GM21381 (cell line): ENCODE measurements at regions not wholly inside any gene's neighbourhood (a gene's known extent, or its start where the extent isn't known, plus 50 kb on each side); places are given as distances from the start of the nearest gene placed in this dataset.
"Not testable (repeated sequence)": the region's sequence is repeated elsewhere in the genome, so short reads cannot be mapped to it uniquely, and the experiment has no call there.

Source experiments
- ATAC-seq: cut with Tn5 transposase; IDR thresholded peaks from one replicate; pipeline ENCODE4 v1.9.1; 2021; ENCODE audit warnings: mild to moderate bottlenecking, moderate library complexity; ENCODE audit not compliant: unreplicated experiment

- no peak for ATAC-seq
These were observed 186.9 kb downstream of the RRAGC start for GRCh38 chr1:38672692-38673091.

- ATAC-seq = no peak
These were observed 188.4 kb downstream of the RRAGC start for GRCh38 chr1:38671221-38671620.

GRCh38 chr1:38670544-38671122 is 188.9 kb downstream of the RRAGC start:
- ATAC-seq = no peak

DNA sequence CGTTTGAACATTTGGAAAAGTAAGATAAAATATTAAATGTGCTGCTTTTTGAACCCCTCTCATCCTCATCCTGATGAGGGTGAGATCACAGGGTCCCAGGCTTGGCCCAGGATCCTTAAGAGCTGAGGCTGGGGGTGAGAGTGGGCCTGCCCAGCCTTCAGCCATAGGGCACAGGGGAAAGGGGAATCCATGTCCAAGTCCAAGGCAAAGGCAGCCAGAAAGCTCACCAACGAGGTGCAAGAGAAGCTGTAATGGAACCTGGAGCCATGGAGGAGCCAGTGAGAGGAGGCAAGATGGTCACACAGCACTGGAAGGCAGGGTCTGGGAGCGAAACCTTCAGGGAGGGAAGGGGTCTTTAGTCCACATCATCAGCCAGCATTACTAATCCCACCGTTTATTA is 191.9 kb downstream of the RRAGC start:
- ATAC-seq = no peak

- ATAC-seq = no peak
These were observed 197.4 kb downstream of the RRAGC start for GRCh38 chr1:38662126-38662525.

GRCh38 chr1:38658883-38659282 is 200.7 kb downstream of the RRAGC start:
- ATAC-seq = no peak

DNA sequence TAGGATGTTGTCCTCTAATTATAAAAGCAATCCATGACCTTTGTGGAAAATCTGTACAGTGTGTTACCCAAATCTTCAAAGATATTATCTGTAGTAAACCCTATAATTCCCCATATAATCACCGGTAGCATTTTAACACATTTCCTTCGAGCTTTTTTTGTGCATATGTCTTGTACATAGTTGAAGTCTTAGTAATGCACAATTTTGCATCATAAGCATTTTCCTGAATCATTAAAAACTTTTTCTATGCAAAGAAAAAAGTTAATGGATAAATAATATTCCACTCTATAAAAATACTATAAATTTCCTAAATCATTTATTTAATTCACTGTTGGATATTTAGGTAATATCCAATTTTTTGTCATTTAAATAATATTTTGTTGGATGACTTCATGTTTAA is 201.7 kb downstream of the RRAGC start:
- ATAC-seq = no peak

- no peak for ATAC-seq
These were observed 202.2 kb downstream of the RRAGC start for GRCh38 chr1:38657207-38657840.

DNA sequence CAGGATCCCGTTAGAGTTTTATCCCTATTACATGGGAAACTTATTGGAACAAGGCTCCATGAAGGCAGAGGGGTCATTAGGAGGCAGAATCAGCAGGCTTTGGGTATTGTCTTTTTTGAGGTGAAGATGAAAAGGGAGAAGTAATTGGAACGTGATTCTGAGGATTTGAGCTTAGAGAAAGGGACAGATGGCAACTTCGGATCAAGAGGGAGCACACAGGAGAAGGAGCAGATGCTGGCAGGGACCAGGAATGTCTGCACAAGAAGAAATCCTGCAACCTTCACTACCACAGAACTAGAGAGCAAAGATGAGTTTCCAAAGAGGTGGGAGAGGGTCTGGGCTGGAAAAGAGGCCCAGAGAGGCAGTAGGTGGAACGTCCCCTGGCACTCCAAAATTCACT is 202.8 kb downstream of the RRAGC start:
- no peak for ATAC-seq

GRCh38 chr1:38652217-38652616 is 207.4 kb downstream of the RRAGC start:
- no peak for ATAC-seq

DNA sequence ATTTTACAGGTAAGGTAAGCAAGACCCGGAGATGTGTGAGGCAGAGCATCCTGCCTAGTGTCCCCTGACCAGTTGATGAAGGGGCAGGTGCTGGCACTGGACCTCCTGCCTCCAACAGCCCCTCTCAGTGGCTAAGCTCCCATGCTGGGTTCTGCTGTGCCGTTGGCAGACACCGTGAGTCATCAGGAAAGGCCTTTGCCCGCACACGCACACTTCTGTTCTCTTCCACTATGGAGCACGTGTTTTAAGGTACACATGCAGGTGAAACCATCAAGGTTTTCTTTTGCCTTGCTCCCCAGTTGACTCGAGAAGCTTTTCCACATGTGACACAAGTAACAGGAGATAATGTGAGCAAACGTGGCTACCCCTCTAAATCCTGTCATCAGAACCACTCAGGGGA is 207.9 kb downstream of the RRAGC start:
- no peak for ATAC-seq

DNA sequence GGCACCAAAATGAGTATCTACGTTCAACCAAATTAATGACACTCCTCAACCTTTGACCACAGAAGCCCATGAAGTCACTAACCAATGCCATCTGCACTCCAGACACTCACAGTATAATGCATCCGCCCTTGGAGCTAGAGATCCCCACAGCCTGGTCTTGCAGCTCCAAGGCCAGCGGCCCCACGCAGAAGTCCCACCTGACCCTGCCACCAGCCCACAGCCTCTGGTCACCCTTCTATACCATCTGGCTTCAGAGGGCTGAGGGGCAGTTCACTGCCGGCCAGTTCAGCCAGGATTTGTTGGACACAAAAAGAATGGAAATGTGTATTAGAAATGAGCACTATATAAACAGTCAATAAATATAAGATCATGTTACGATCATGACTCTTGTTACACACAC is 211.2 kb downstream of the RRAGC start:
- ATAC-seq = no peak

GRCh38 chr1:38647341-38647740 is 212.2 kb downstream of the RRAGC start:
- not testable (repeated sequence) for ATAC-seq

GRCh38 chr1:38644092-38644491 is 215.5 kb downstream of the RRAGC start:
- no peak for ATAC-seq

DNA sequence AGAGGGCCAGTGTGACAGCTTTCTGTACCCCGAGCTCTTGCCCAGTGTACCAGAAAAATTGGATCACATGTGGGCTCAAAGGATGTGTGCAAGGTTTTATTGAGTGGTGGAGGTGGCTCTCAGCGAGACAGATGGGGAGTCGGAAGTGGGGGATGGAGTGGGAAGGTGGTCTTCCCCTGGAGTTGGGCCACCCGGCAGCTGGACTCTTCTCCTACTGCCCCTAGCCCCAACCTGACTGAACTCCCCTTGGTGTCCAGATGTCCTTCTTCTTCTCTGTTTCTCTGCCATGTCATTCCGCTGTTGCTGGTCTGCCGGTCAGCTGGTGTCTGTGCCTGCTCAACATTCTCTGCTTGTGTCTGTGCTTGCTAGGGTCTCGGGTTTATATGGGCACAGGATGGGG is 217.9 kb downstream of the RRAGC start:
- ATAC-seq = no peak

- no peak for ATAC-seq
These were observed 219.2 kb downstream of the RRAGC start for GRCh38 chr1:38640371-38640770.

- ATAC-seq = no peak
These were observed 231.3 kb downstream of the RRAGC start for GRCh38 chr1:38628241-38628640.

DNA sequence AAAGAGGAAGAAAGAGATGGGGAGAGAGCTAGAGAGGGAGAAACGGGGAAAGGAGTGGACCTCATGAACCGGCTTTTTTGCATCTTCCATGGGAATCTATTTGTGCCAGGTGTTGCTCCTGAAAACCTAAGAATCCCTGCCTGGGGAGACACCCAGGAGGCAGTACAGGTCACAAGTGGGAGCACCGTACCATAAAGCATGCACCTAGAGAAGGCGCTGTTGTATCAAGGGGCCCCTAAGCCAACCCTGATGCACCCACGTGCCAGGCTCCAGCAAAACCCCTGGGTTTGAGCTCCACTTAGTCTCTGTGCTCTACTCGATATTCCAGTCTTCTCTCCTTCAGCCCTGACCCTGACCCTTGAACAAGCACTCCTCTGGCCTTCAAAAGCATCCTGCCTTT is 233.6 kb downstream of the RRAGC start:
- ATAC-seq = no peak

- no peak for ATAC-seq
These were observed 235.1 kb downstream of the RRAGC start for GRCh38 chr1:38624336-38625039.

- ATAC-seq = no peak
These were observed 236.0 kb downstream of the RRAGC start for GRCh38 chr1:38623529-38623928.

DNA sequence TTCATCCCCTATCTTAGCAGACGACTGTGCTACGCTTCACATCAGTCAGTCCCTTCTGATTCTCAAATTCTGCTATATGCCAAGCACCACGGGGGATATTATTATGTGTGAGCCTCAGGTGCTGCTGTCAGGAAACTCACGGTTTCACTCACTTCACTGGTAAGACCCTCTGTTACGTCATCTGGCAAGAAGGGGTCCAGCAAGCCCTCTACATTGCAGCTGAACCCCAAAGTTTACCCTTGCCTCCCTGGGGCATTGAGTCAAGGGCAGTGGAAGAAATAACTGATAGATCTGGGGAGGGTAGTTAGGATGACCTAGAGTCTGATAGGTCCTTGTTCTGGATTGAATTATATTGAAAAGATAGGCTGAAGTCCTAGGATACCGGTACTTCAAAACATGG is 237.4 kb downstream of the RRAGC start:
- no peak for ATAC-seq

DNA sequence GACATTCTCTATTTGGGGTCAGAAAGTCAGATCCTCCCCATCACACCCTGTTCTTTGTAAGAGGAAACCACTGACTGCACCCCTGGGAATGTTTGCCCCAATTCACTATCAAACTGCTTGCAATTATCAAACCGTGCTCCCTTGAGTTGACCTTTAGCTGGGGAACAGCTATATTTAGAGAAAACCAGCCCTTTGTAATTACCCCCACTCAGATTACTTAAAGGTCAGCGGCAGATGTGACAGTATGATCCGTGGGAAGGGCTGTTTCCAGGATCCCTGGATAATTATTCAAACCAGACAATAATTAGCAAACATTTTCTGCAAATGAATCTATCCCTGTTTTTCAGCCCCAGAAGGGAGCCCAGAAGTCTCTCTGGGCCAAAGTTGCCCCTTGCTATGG is 242.7 kb downstream of the RRAGC start:
- no peak for ATAC-seq
